GM18505 (cell line): ENCODE measurements at regions not wholly inside any gene's neighbourhood (a gene's known extent, or its start where the extent isn't known, plus 50 kb on each side); places are given as distances from the start of the nearest gene placed in this dataset.
A peak's percentile ranks its signal among the peaks of the same experiment; 100 is the strongest.

ENCODE experiments used
- ATAC-seq: cut with Tn5 transposase; IDR thresholded peaks from one replicate; pipeline ENCODE4 v1.9.1; 2021; ENCODE audit not compliant: unreplicated experiment
- POLR2A ChIP-seq: IDR thresholded peaks from 4 replicates; pipeline ENCODE4 v1.6.1; 2011; ENCODE audit warnings: borderline replicate concordance; ENCODE audit not compliant: insufficient read depth, insufficient read length; ENCODE audit errors: extremely low read depth

DNA sequence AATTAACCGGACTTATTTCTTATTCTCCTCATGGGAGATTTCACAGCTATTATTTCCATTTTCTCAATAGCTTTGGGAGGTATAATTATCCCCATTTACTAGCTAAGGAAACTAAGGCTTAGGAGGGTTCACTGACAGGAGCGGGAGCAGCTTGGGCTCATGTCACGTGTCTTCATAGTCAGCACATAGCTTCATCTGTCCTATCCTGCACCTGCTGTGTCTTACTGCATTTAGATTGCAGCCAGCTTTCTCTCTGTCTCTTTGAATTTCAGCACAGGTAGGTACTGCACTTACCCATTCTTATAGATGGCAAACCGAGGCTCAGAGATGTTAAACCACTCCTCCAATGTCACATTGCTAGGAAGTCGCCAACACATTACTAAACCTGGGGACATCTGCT, 839.9 kb downstream of the MAFB start:
- no peak for TF ChIP-seq POLR2A
- ATAC-seq = no peak

GRCh38 chr20:39839399-39840119, 849.5 kb downstream of the MAFB start:
- no peak for ATAC-seq
- no peak for TF ChIP-seq POLR2A

DNA sequence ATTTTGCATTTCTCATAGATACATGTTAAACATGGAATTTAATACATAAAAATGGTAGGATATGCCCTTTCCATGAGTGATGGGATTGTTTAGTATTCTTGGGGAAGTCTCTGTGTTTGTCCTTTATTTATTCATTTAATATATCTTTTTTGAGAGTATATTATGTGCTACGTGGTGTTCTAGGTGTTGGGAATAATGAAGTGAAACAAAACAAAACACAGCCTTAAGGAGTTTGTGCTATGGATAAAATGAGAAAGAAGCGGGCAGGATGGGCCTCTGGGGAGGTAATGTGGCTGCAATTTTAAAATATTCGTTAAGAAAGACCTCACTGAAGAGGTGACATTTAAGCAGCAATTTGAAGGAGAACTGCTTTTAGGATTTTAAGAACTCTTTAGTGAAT, 851.5 kb downstream of the MAFB start:
- no peak for ATAC-seq

DNA sequence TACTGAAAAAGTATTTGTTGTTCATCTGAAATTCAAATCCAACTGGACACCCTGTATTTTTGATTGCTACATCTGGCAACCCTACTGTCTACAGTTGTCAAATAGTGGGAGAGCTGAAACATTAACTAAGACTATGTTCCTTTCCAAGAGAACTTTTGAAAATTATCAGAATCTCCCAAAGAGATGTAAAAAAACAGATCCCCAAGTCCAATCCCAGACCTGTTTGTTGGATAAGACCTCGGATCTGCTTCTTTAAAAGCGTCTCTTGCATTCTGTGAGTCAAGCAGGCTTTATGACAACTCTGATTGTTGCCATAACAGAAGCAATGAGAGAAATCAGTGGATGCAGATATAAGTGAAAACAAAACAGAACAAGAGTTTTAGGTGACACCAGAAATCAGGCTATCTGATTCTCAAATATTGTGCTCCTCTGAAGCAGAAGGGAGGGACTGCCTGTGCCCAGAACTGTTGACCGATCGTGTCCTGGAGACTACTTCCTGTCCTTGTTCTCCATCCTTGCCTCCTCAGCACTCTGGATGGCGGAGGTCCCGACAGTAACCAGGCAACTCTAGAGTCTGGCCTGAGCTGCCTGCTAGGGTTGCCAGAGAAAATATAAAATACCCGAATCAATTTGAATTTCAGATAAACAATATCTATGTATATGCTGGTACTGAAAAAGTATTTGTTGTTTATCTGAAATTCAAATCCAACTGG, 853.8 kb downstream of the MAFB start:
- no peak for ATAC-seq

More for the DNA sequence above, 851.5 kb downstream of the MAFB start:
- no peak for TF ChIP-seq POLR2A

DNA sequence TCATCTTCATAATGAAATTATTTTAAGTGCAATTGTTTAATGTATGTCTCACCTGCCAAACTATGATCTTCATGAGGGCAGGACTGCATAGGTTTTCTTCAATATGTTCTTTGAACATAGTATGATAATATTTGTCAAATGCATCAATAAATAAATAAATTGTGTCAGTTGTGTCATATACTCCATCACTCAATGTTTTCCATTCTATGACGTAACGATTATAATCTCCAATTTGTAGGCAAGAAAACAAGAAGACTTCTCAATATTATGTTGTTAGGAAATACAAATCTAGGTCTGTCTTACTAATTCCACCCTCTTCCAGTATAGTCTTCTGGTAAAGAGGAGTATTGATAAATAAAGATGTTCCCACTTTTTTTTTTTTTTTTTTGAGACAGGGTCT, 858.1 kb downstream of the MAFB start:
- TF ChIP-seq POLR2A = no peak
- no peak for ATAC-seq

More for the DNA sequence above, 853.8 kb downstream of the MAFB start:
- no peak for TF ChIP-seq POLR2A

DNA sequence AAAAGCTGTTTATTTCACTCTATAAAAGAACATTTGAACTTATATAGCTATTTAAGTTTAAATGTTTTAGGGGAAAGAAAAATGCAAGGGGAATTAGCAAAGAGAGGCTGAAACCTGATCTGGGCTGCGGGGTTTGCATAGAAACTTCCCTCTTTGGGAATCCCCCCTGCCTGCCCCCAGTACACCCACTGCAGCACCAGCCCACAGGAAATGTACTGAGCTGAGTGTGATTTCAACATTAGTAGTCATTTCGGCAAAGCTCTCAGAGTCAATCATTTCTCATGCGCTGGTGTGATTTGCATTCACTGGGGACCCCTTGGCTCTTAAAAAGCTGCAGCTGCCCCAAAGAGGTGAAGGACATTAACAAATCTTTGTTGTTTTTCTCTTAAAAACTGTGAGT, 859.4 kb downstream of the MAFB start:
- TF ChIP-seq POLR2A = no peak
- ATAC-seq = peak; percentile 87

- no peak for TF ChIP-seq POLR2A
- ATAC-seq = no peak
Observed at GRCh38 chr20:39829256-39829655, 859.8 kb downstream of the MAFB start.

- peak; percentile 43 for ATAC-seq
- no peak for TF ChIP-seq POLR2A
Observed at GRCh38 chr20:39825950-39826349, 863.1 kb downstream of the MAFB start.

DNA sequence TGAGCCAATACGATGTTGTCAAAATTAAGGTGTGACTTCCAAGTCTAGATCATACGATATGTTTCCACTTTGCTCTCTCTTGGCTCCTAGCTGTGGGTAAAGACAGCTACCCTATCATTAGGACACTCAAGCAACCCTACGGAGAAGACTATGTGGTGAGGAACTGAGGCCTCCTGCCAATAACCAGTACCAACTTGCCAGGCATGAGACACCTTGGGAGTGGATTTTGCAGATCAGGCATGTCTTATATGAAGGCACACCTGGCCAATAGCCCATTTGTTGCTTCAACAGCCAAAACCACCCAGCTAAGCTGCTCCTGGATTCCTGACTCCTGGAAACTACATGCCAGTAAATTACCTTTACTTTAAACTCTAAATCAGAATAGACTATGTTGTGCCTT, 863.4 kb downstream of the DHX35 start:
- no peak for TF ChIP-seq POLR2A
- ATAC-seq = no peak

GRCh38 chr20:39823224-39823623, 861.1 kb downstream of the DHX35 start:
- TF ChIP-seq POLR2A = no peak
- ATAC-seq = no peak

GRCh38 chr20:39822667-39823066, 860.5 kb downstream of the DHX35 start:
- TF ChIP-seq POLR2A = no peak
- ATAC-seq = no peak

DNA sequence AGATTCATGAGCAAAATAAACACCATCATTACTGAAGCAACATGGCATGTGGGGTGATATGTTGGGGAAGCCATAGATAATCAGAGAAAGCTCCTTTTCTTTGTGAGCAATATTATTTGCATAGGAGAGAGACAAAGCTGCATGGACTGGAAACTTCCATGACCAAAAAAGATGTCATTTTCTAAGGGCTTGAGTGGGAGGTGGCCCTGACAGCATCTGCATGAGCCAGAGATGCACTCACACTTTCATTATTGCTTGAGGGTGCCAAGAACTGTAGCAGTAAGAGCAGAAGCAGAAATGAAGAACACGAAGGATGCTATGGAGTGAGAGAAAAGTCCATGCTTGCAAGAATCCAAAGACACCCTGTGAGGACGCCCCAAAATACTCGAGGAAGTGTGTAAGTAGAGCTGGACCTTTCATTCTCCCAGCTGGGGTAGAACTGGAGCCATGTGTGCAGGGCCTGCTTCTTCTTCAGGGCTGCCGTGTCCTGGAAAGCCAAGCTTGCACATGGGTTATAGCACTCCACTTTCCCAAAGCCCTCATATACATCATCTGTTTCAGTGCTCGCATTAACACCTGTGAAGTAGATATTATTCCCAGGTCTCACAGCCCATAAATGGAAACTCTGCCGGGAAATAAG, 851.2 kb downstream of the DHX35 start:
- no peak for TF ChIP-seq POLR2A
- ATAC-seq = no peak

- no peak for TF ChIP-seq POLR2A
- ATAC-seq = no peak
Observed at GRCh38 chr20:39812116-39812515, 850.0 kb downstream of the DHX35 start.

- no peak for ATAC-seq
Observed at GRCh38 chr20:39810309-39810708, 848.2 kb downstream of the DHX35 start.

More at GRCh38 chr20:39810309-39810708, 848.2 kb downstream of the DHX35 start:
- no peak for TF ChIP-seq POLR2A
